ENCODE measurements at regions not wholly inside any gene's neighbourhood (a gene's known extent, or its start where the extent isn't known, plus 50 kb on each side); places are given as distances from the start of the nearest gene placed in this dataset.

DNA sequence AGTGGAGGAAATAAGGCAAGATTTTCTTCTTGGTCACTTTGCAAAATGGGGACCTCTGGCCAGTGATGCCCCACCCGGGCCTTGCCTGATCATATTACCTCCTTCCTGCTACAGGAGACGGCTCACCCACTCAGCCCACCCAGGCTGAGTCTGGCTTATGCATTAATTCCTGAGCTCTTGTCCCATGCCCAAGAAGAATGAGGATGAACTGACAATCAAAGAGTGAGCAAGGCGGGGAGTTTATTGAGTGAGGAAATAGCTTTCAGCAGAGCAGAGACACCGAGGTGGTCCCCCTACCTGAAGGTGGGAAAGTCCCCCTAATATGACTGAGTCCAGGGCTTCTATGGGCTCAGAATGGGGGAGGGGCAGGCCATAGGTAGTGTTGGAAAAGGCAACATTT lies 107.5 kb downstream of the EOMES start (continued):
- no peak for TF ChIP-seq ARID4B (CRISPR knock-in tag; IDR thresholded peaks at IDR 0.05; ENCODE audit: borderline replicate concordance)

DNA sequence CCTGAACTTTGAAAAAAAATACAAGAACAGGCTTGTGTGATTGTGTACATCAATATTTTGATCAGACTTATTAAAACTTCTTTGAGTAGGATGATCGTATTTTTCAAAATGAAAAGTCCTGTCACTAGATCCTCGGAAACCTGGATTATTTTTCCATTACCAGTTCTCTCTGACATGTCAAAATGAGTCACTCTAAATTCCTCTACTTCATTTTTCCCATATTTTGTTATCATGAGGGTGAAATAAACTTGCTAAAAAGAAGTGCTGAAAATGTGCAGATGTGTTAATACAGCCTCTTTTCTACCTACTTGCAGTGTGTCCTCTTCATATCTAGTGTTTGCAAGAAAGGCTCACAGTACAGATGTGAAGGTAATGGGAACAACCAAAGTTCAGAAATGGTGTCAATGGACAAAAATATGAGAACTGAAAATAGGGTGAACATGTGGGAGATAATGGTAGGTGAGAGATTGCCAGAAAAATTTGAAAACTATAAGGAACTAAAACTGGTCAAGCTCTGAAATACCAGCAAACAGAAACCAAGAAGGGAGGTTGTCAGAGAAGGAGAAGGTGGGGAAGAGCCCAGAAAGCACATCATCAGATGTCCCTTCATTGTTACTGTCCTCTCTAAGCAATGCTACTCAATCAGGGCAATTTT lies 108.2 kb downstream of the EOMES start:
- peaks cover 25% of the 10 kb centered on the region for H3K36me3 Mint-ChIP-seq
- no peak for TF ChIP-seq ZNF416 (CRISPR knock-in tag; IDR thresholded peaks at IDR 0.05)
- no peak for TF ChIP-seq TEAD4 (CRISPR knock-in tag; IDR thresholded peaks at IDR 0.05)
- TF ChIP-seq E2F4 (CRISPR knock-in tag; IDR thresholded peaks at IDR 0.05; ENCODE audit: borderline replicate concordance, low read depth) = no peak
- TF ChIP-seq GRHL2 (CRISPR knock-in tag; IDR thresholded peaks at IDR 0.05; ENCODE audit: insufficient replicate concordance, severe bottlenecking) = no peak
- ATAC-seq (no peak), DNase-seq (ENCODE audit: low spot score) (no peak)
- no peak overlapping the region for H3K27ac Mint-ChIP-seq
- peaks cover 3% of the 10 kb centered on the region; the same call in 1 of the 2 replicates for H3K27me3 Mint-ChIP-seq (ENCODE audit: low read depth)
- CTCF ChIA-PET = no interaction called here
- no peak overlapping the region for H3K4me3 Mint-ChIP-seq
- H3K9me3 Mint-ChIP-seq = peaks cover 24% of the 10 kb centered on the region
- H3K4me1 Mint-ChIP-seq = peaks cover 2% of the 10 kb centered on the region; the same call in 1 of the 2 replicates
- POLR2A ChIA-PET = no interaction called here

GRCh38 chr3:27610800-27611525 lies 111.2 kb downstream of the EOMES start:
- DNase-seq (ENCODE audit: low spot score) = no peak
- ChIA-PET POLR2A (no interaction called here), CTCF (no interaction called here)
- no peak for ATAC-seq
- no peak overlapping the region for H3K27ac Mint-ChIP-seq
- H3K4me1 Mint-ChIP-seq = peaks cover 7% of the 10 kb centered on the region
- H3K9me3 Mint-ChIP-seq = peaks cover 24% of the 10 kb centered on the region
- peaks cover 25% of the 10 kb centered on the region for H3K36me3 Mint-ChIP-seq
- TF ChIP-seq ZNF219 (CRISPR knock-in tag; IDR thresholded peaks at IDR 0.05; ENCODE audit: borderline replicate concordance) (no peak), NFYB (CRISPR knock-in tag; conservative IDR thresholded peaks at IDR 0.05; ENCODE audit: low read depth) (no peak), ZNF121 (CRISPR knock-in tag; IDR thresholded peaks at IDR 0.05) (no peak), PRRX2 (CRISPR knock-in tag; IDR thresholded peaks at IDR 0.05) (no peak), AR (CRISPR knock-in tag; IDR thresholded peaks at IDR 0.05) (no peak), RORB (CRISPR knock-in tag; IDR thresholded peaks at IDR 0.05) (no peak)
- H3K4me3 Mint-ChIP-seq = no peak overlapping the region
- H3K27me3 Mint-ChIP-seq (ENCODE audit: low read depth) = peaks cover 3% of the 10 kb centered on the region; the same call in 1 of the 2 replicates

Data from WTC11 (cell line).